Mesodermal cell (in vitro differentiated cells): ENCODE measurements at regions not wholly inside any gene's neighbourhood (a gene's known extent, or its start where the extent isn't known, plus 50 kb on each side); places are given as distances from the start of the nearest gene placed in this dataset.

Source experiments
- H3K27ac ChIP-seq: 2 replicates; pipeline ENCODE4 v1.7.0; 2013; ENCODE audit warnings: mild to moderate bottlenecking, low read depth, low read length, moderate library complexity; ENCODE audit not compliant: severe bottlenecking
- H3K36me3 ChIP-seq: 2 replicates; pipeline ENCODE4 v1.7.1; 2013; ENCODE audit warnings: mild to moderate bottlenecking, low read length, moderate library complexity; ENCODE audit not compliant: control insufficient read depth, insufficient read depth
- H3K4me1 ChIP-seq: one replicate; pipeline ENCODE4 v1.7.1; 2013; ENCODE audit warnings: mild to moderate bottlenecking, low read length; ENCODE audit not compliant: insufficient read depth, control insufficient read depth, poor library complexity, severe bottlenecking
- H3K4me3 ChIP-seq: 2 replicates; pipeline ENCODE4 v1.7.0; 2013; ENCODE audit warnings: low read length, control low read depth, mild to moderate bottlenecking; ENCODE audit not compliant: insufficient read depth, poor library complexity, severe bottlenecking; ENCODE audit errors: extremely low read depth
- H3K9me3 ChIP-seq: 2 replicates; pipeline ENCODE4 v1.7.1; 2013; ENCODE audit warnings: mild to moderate bottlenecking, low read length, moderate library complexity; ENCODE audit not compliant: control insufficient read depth
- WGBS, 2 experiments: methylation state at CpG; one replicate each; pipeline ENCODE4 v1.1.5; 2013; ENCODE audit warnings: missing lambda C conversion rate in 2 of 2; ENCODE audit not compliant: insufficient coverage in 2 of 2; 5-methylcytosine and 5-hydroxymethylcytosine counted together

GRCh38 chr4:117481742-117482141, 396.4 kb upstream of the TRAM1L1 start:
- H3K4me3 ChIP-seq, result no peak overlapping the region
- 0 to 54% methylated on average over 1 to 3 of the region's 3 CpGs for WGBS, 2 experiments
- no peaks in the 10 kb centered on the region for H3K9me3 ChIP-seq
- no peak overlapping the region for H3K27ac ChIP-seq
- no peaks in the 10 kb centered on the region for H3K4me1 ChIP-seq
- H3K36me3 ChIP-seq, result no peaks in the 10 kb centered on the region

GRCh38 chr4:117488692-117489091, 403.3 kb upstream of the TRAM1L1 start:
- Histone ChIP-seq H3K27ac (no peak overlapping the region), H3K36me3 (no peaks in the 10 kb centered on the region), H3K4me1 (no peaks in the 10 kb centered on the region), H3K9me3 (no peaks in the 10 kb centered on the region), H3K4me3 (no peak overlapping the region)
- WGBS, 2 experiments, result 100% methylated on average over 1 of the region's 7 CpGs; no CpG with 5 or more reads in 1 of the 2 experiments

- no peak overlapping the region for H3K4me3 ChIP-seq
- H3K4me1 ChIP-seq, result no peaks in the 10 kb centered on the region
- H3K9me3 ChIP-seq, result no peaks in the 10 kb centered on the region
- WGBS, 2 experiments, result no CpG with 5 or more reads among the region's 2 CpGs
- no peaks in the 10 kb centered on the region for H3K36me3 ChIP-seq
- H3K27ac ChIP-seq, result no peak overlapping the region
Measured at GRCh38 chr4:117489107-117489506, 403.7 kb upstream of the TRAM1L1 start.

- no peak overlapping the region for H3K27ac ChIP-seq
- WGBS, 2 experiments, result 75 to 86% methylated on average over 1 to 2 of the region's 3 CpGs
- no peaks in the 10 kb centered on the region for H3K4me1 ChIP-seq
- no peaks in the 10 kb centered on the region for H3K9me3 ChIP-seq
- H3K36me3 ChIP-seq, result no peaks in the 10 kb centered on the region
- H3K4me3 ChIP-seq, result no peak overlapping the region
Measured at GRCh38 chr4:117491516-117491915, 406.1 kb upstream of the TRAM1L1 start.

- H3K4me3 ChIP-seq, result no peak overlapping the region
- no peaks in the 10 kb centered on the region for H3K9me3 ChIP-seq
- WGBS, 2 experiments, result no CpG with 5 or more reads among the region's 1 CpG
- no peak overlapping the region for H3K27ac ChIP-seq
- no peaks in the 10 kb centered on the region for H3K4me1 ChIP-seq
- no peaks in the 10 kb centered on the region for H3K36me3 ChIP-seq
Measured at GRCh38 chr4:117495802-117496201, 410.4 kb upstream of the TRAM1L1 start.

GRCh38 chr4:117512414-117512813, 427.0 kb upstream of the TRAM1L1 start:
- Histone ChIP-seq H3K36me3 (no peaks in the 10 kb centered on the region), H3K27ac (no peak overlapping the region), H3K9me3 (no peaks in the 10 kb centered on the region), H3K4me1 (no peaks in the 10 kb centered on the region), H3K4me3 (no peak overlapping the region)
- WGBS, 2 experiments, result no CpG with 5 or more reads among the region's 2 CpGs

GRCh38 chr4:117514391-117515175, 429.2 kb upstream of the TRAM1L1 start:
- H3K36me3 ChIP-seq, result no peaks in the 10 kb centered on the region
- no peak overlapping the region for H3K27ac ChIP-seq
- no peaks in the 10 kb centered on the region for H3K4me1 ChIP-seq
- H3K4me3 ChIP-seq, result no peak overlapping the region
- H3K9me3 ChIP-seq, result peaks cover 4% of the 10 kb centered on the region

GRCh38 chr4:117515921-117516320, 430.5 kb upstream of the TRAM1L1 start:
- no peaks in the 10 kb centered on the region for H3K36me3 ChIP-seq
- H3K27ac ChIP-seq, result no peak overlapping the region
- WGBS, 2 experiments, result 89% methylated on average over 2 of the region's 2 CpGs; no CpG with 5 or more reads in 1 of the 2 experiments

GRCh38 chr4:117527601-117528000, 442.2 kb upstream of the TRAM1L1 start:
- no CpG with 5 or more reads among the region's 1 CpG for WGBS, 2 experiments
- Histone ChIP-seq H3K36me3 (no peaks in the 10 kb centered on the region), H3K4me1 (no peaks in the 10 kb centered on the region), H3K27ac (no peak overlapping the region), H3K4me3 (no peak overlapping the region), H3K9me3 (no peaks in the 10 kb centered on the region)

More at GRCh38 chr4:117515921-117516320, 430.5 kb upstream of the TRAM1L1 start:
- peaks cover 4% of the 10 kb centered on the region for H3K9me3 ChIP-seq
- H3K4me1 ChIP-seq, result no peaks in the 10 kb centered on the region
- no peak overlapping the region for H3K4me3 ChIP-seq

GRCh38 chr4:117529401-117529800, 444.0 kb upstream of the TRAM1L1 start:
- H3K36me3 ChIP-seq, result no peaks in the 10 kb centered on the region
- WGBS, 2 experiments, result 90 to 92% methylated on average over 2 of the region's 3 CpGs
- no peaks in the 10 kb centered on the region for H3K4me1 ChIP-seq
- no peak overlapping the region for H3K27ac ChIP-seq
- no peak overlapping the region for H3K4me3 ChIP-seq
- no peaks in the 10 kb centered on the region for H3K9me3 ChIP-seq

GRCh38 chr4:117533501-117533900, 448.1 kb upstream of the TRAM1L1 start:
- H3K27ac ChIP-seq, result no peak overlapping the region
- H3K4me1 ChIP-seq, result no peaks in the 10 kb centered on the region
- H3K9me3 ChIP-seq, result no peaks in the 10 kb centered on the region
- 77 to 82% methylated on average over 1 of the region's 1 CpG for WGBS, 2 experiments
- no peak overlapping the region for H3K4me3 ChIP-seq
- H3K36me3 ChIP-seq, result no peaks in the 10 kb centered on the region
